ENCODE measurements at regions not wholly inside any gene's neighbourhood (a gene's known extent, or its start where the extent isn't known, plus 50 kb on each side); places are given as distances from the start of the nearest gene placed in this dataset.

GRCh38 chr6:134702279-134702678, 247.6 kb downstream of the ALDH8A1 start:
- Histone ChIP-seq H3K79me2 (ENCODE audit: insufficient read depth, low read length) (no peaks in the 10 kb centered on the region), H3K27me3 (ENCODE audit: insufficient read depth, low read length, poor library complexity, severe bottlenecking) (no peaks in the 10 kb centered on the region), H3K9me2 (replicated peaks; ENCODE audit: low read depth, low read length) (no peaks in the 10 kb centered on the region), H4K20me1 (ENCODE audit: insufficient read depth, low read length, poor library complexity, severe bottlenecking) (no peaks in the 10 kb centered on the region), H3K9me3 (ENCODE audit: insufficient read depth, low read depth, low read length) (no peaks in the 10 kb centered on the region), H3K36me3 (ENCODE audit: insufficient read depth, low read length) (no peaks in the 10 kb centered on the region), H2AFZ (ENCODE audit: low read length) (no peak overlapping the region), H3K4me3 (ENCODE audit: low read length, poor library complexity, severe bottlenecking) (no peak overlapping the region), H3F3A (ENCODE audit: low read depth) (no peaks in the 10 kb centered on the region), H3K9ac (ENCODE audit: low read depth, low read length, poor library complexity, severe bottlenecking) (no peak overlapping the region), H3K4me2 (ENCODE audit: low read depth, low read length, poor library complexity, severe bottlenecking) (no peak overlapping the region), H3K4me1 (ENCODE audit: insufficient read depth, low read length, poor library complexity, severe bottlenecking) (no peaks in the 10 kb centered on the region)
- TF ChIP-seq CTCF (conservative IDR thresholded peaks at IDR 0.05; ENCODE audit: low read length), result no peak
- TF ChIP-seq EZH2phosphoT487 (IDR thresholded peaks at IDR 0.05; ENCODE audit: borderline replicate concordance), result no peak

- Histone ChIP-seq H3K4me2 (ENCODE audit: low read depth, low read length, poor library complexity, severe bottlenecking) (no peak overlapping the region), H3K79me2 (ENCODE audit: insufficient read depth, low read length) (no peaks in the 10 kb centered on the region), H3K36me3 (ENCODE audit: insufficient read depth, low read length) (no peaks in the 10 kb centered on the region), H3K4me3 (ENCODE audit: low read length, poor library complexity, severe bottlenecking) (no peak overlapping the region), H3K9me2 (replicated peaks; ENCODE audit: low read depth, low read length) (no peaks in the 10 kb centered on the region), H3F3A (ENCODE audit: low read depth) (no peaks in the 10 kb centered on the region), H3K4me1 (ENCODE audit: insufficient read depth, low read length, poor library complexity, severe bottlenecking) (no peaks in the 10 kb centered on the region), H3K9ac (ENCODE audit: low read depth, low read length, poor library complexity, severe bottlenecking) (no peak overlapping the region), H4K20me1 (ENCODE audit: insufficient read depth, low read length, poor library complexity, severe bottlenecking) (no peaks in the 10 kb centered on the region), H3K9me3 (ENCODE audit: insufficient read depth, low read depth, low read length) (no peaks in the 10 kb centered on the region), H2AFZ (ENCODE audit: low read length) (no peak overlapping the region), H3K27me3 (ENCODE audit: insufficient read depth, low read length, poor library complexity, severe bottlenecking) (no peaks in the 10 kb centered on the region)
- TF ChIP-seq EZH2phosphoT487 (IDR thresholded peaks at IDR 0.05; ENCODE audit: borderline replicate concordance), result no peak
- TF ChIP-seq CTCF (conservative IDR thresholded peaks at IDR 0.05; ENCODE audit: low read length), result no peak
Observed at GRCh38 chr6:134701301-134701700, 248.6 kb downstream of the ALDH8A1 start.

GRCh38 chr6:134698228-134698627, 251.7 kb downstream of the ALDH8A1 start:
- Histone ChIP-seq H3K9me2 (replicated peaks; ENCODE audit: low read depth, low read length) (no peaks in the 10 kb centered on the region), H4K20me1 (ENCODE audit: insufficient read depth, low read length, poor library complexity, severe bottlenecking) (no peaks in the 10 kb centered on the region), H3K4me3 (ENCODE audit: low read length, poor library complexity, severe bottlenecking) (no peak overlapping the region), H3K4me1 (ENCODE audit: insufficient read depth, low read length, poor library complexity, severe bottlenecking) (no peaks in the 10 kb centered on the region), H3F3A (ENCODE audit: low read depth) (no peaks in the 10 kb centered on the region), H2AFZ (ENCODE audit: low read length) (no peak overlapping the region), H3K9me3 (ENCODE audit: insufficient read depth, low read depth, low read length) (no peaks in the 10 kb centered on the region), H3K4me2 (ENCODE audit: low read depth, low read length, poor library complexity, severe bottlenecking) (no peak overlapping the region), H3K36me3 (ENCODE audit: insufficient read depth, low read length) (no peaks in the 10 kb centered on the region), H3K79me2 (ENCODE audit: insufficient read depth, low read length) (no peaks in the 10 kb centered on the region), H3K27me3 (ENCODE audit: insufficient read depth, low read length, poor library complexity, severe bottlenecking) (no peaks in the 10 kb centered on the region), H3K9ac (ENCODE audit: low read depth, low read length, poor library complexity, severe bottlenecking) (no peak overlapping the region)
- TF ChIP-seq EZH2phosphoT487 (IDR thresholded peaks at IDR 0.05; ENCODE audit: borderline replicate concordance), result no peak
- TF ChIP-seq CTCF (conservative IDR thresholded peaks at IDR 0.05; ENCODE audit: low read length), result no peak

Data from Loucy (cell line).